ENCODE measurements at regions not wholly inside any gene's neighbourhood (a gene's known extent, or its start where the extent isn't known, plus 50 kb on each side); places are given as distances from the start of the nearest gene placed in this dataset.

DNA sequence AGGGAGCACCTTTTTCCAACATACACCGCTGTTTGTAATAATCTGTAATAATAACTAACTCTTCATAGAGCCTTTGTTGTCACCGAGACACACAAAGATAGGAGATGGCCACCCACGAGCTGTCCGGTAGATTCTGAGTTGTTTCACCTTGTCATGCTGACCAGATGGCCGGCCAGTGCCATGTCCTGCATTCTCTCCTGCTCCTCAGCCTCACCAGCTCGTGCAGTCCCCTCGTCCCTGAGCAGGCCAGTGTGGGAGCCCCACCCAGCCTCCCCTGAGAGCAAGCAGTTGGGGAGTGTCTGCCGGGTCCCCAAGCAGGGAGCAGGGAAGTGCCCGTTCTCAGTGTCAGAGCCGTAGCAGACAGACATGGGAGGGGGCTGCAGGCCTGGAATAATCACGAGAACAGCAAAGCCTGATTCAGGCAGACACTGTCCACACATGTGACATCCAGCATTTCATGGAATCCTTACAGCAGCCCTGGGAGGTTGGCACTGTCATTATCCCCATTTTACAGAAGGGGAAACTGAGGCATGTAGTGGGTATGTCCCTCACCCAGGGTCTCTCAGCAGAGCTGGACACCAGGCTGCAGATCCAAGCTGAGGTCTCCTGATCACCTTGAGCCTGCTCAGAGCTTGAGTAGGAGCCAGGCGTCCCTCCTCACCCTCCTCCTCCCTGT is 178.5 kb upstream of the CIBAR2 start:
- Histone ChIP-seq H3K9me1 (ENCODE audit: insufficient read depth, low read length) (peaks cover 16% of the 10 kb centered on the region; the same call in 1 of the 2 replicates), H3K9ac (ENCODE audit: low read depth, low read length) (no peak overlapping the region), H3K4me3 (ENCODE audit: insufficient read depth, low read depth, low read length) (no peak overlapping the region), H3K27ac (ENCODE audit: insufficient read depth, low read length) (no peak overlapping the region), H2BK120ac (ENCODE audit: low read depth, low read length) (no peak overlapping the region), H3K9me3 (ENCODE audit: control insufficient read depth, insufficient read depth, low read length) (no peaks in the 10 kb centered on the region), H3K4me1 (ENCODE audit: control insufficient read depth, insufficient read depth, low read length) (peaks cover 18% of the 10 kb centered on the region), H4K5ac (ENCODE audit: low read depth, low read length) (no peak overlapping the region), H3K36me3 (ENCODE audit: control insufficient read depth, insufficient read depth, low read length) (peaks cover 5% of the 10 kb centered on the region), H3K79me1 (ENCODE audit: low read depth in 1 of 2, low read length in 2 of 2) (peaks cover 22 to 75% of the 10 kb centered on the region in 2 experiments), H2AK5ac (ENCODE audit: low read depth, low read length) (no peak overlapping the region), H3K56ac (ENCODE audit: extremely low read depth, insufficient read depth, low read length) (no peak overlapping the region), H2BK5ac (ENCODE audit: low read depth, low read length, poor library complexity, severe bottlenecking) (no peak overlapping the region), H4K8ac (ENCODE audit: low read depth in 2 of 2, low read length in 2 of 2) (no peak overlapping the region), H3K4me2 (ENCODE audit: low read depth, low read length) (no peak overlapping the region), H4K20me1 (ENCODE audit: insufficient read depth, low read length) (peaks cover 79% of the 10 kb centered on the region), H2BK15ac (ENCODE audit: low read depth, low read length) (no peak overlapping the region), H3K14ac (replicated peaks; ENCODE audit: low read depth, low read length) (no peak overlapping the region), H3K18ac (ENCODE audit: low read depth, low read length) (no peak overlapping the region), H2AFZ (replicated peaks; ENCODE audit: low read length, poor library complexity) (no peak overlapping the region), H3K4ac (ENCODE audit: low read depth, low read length) (no peak overlapping the region), H3K23ac (ENCODE audit: low read depth, low read length) (no peak overlapping the region), H4K91ac (ENCODE audit: insufficient read depth, low read depth, low read length) (no peak overlapping the region), H2AK9ac (replicated peaks; ENCODE audit: low read depth, low read length, poor library complexity) (no peak overlapping the region), H3K27me3 (ENCODE audit: control insufficient read depth, insufficient read depth, low read length) (no peaks in the 10 kb centered on the region), H2BK20ac (ENCODE audit: low read depth, low read length) (no peak overlapping the region)
- TF ChIP-seq RAD21 (IDR thresholded peaks at IDR 0.05; ENCODE audit: low read length) = no peak
- TF ChIP-seq, protein P1, sequence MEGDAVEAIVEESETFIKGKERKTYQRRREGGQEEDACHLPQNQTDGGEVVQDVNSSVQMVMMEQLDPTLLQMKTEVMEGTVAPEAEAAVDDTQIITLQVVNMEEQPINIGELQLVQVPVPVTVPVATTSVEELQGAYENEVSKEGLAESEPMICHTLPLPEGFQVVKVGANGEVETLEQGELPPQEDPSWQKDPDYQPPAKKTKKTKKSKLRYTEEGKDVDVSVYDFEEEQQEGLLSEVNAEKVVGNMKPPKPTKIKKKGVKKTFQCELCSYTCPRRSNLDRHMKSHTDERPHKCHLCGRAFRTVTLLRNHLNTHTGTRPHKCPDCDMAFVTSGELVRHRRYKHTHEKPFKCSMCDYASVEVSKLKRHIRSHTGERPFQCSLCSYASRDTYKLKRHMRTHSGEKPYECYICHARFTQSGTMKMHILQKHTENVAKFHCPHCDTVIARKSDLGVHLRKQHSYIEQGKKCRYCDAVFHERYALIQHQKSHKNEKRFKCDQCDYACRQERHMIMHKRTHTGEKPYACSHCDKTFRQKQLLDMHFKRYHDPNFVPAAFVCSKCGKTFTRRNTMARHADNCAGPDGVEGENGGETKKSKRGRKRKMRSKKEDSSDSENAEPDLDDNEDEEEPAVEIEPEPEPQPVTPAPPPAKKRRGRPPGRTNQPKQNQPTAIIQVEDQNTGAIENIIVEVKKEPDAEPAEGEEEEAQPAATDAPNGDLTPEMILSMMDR (conservative IDR thresholded peaks at IDR 0.05; ENCODE audit: low read depth, low read length) = no peak
- no peak for TF ChIP-seq MAFK (IDR thresholded peaks at IDR 0.05; ENCODE audit: low read depth, low read length)
- no peak for TF ChIP-seq MAZ (IDR thresholded peaks at IDR 0.05; ENCODE audit: borderline replicate concordance, low read depth, low read length)
- TF ChIP-seq POLR2A (IDR thresholded peaks at IDR 0.05; ENCODE audit: low read depth, low read length) = no peak
- TF ChIP-seq SMC3 (IDR thresholded peaks at IDR 0.05; ENCODE audit: low read depth, low read length) = no peak
- TF ChIP-seq, protein P2, sequence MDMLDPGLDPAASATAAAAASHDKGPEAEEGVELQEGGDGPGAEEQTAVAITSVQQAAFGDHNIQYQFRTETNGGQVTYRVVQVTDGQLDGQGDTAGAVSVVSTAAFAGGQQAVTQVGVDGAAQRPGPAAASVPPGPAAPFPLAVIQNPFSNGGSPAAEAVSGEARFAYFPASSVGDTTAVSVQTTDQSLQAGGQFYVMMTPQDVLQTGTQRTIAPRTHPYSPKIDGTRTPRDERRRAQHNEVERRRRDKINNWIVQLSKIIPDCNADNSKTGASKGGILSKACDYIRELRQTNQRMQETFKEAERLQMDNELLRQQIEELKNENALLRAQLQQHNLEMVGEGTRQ (IDR thresholded peaks at IDR 0.05; ENCODE audit: low read depth, low read length) = no peak
- no peak for TF ChIP-seq NFE2L2 (IDR thresholded peaks at IDR 0.05; ENCODE audit: low read depth, low read length)
- TF ChIP-seq CHD1 (IDR thresholded peaks at IDR 0.05; ENCODE audit: low read depth, low read length) = no peak
- no peak for TF ChIP-seq RCOR1 (IDR thresholded peaks at IDR 0.05; ENCODE audit: insufficient replicate concordance, low read length)
- TF ChIP-seq FOS (IDR thresholded peaks at IDR 0.05; ENCODE audit: low read depth, low read length) = no peak
- no peak for TF ChIP-seq BHLHE40 (IDR thresholded peaks at IDR 0.05; ENCODE audit: low read depth, low read length)
- TF ChIP-seq MXI1 (IDR thresholded peaks at IDR 0.05; ENCODE audit: borderline replicate concordance, low read depth, low read length) = no peak
- TF ChIP-seq RFX5 (IDR thresholded peaks at IDR 0.05; ENCODE audit: low read depth, low read length) = no peak
- no peak for TF ChIP-seq CEBPB (IDR thresholded peaks at IDR 0.05; ENCODE audit: low read depth, low read length)
- TF ChIP-seq, protein P3, sequence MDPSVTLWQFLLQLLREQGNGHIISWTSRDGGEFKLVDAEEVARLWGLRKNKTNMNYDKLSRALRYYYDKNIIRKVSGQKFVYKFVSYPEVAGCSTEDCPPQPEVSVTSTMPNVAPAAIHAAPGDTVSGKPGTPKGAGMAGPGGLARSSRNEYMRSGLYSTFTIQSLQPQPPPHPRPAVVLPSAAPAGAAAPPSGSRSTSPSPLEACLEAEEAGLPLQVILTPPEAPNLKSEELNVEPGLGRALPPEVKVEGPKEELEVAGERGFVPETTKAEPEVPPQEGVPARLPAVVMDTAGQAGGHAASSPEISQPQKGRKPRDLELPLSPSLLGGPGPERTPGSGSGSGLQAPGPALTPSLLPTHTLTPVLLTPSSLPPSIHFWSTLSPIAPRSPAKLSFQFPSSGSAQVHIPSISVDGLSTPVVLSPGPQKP (IDR thresholded peaks at IDR 0.05; ENCODE audit: borderline replicate concordance, low read depth, low read length) = no peak
- dilution Hi-C loops (cut with HindIII; ENCODE audit: low sequenced_read_pairs, unreplicated experiment) = no loop called here
- intact Hi-C loops (cut with micrococcal nuclease) = no loop called here
- no TSS peak for BruUV-seq (replicated peaks)
- ATAC-seq (ENCODE audit: low read depth) (no peak), DNase-seq (no peak)
- in situ Hi-C loops (cut with MboI; ENCODE audit: low sequenced_read_pairs) = no loop called here
- ChIA-PET POLR2A (ENCODE audit: unreplicated experiment) (no interaction called here), CTCF (no interaction called here)
- WGBS, 2 experiments (ENCODE audit: extremely low coverage in 2 of 2, insufficient read length in 1 of 2) = 72% methylated on average over 5 of the region's 12 CpGs; no CpG with 5 or more reads in 1 of the 2 experiments

All from IMR-90 (cell line).